GM21825 (cell line): ENCODE measurements at regions not wholly inside any gene's neighbourhood (a gene's known extent, or its start where the extent isn't known, plus 50 kb on each side); places are given as distances from the start of the nearest gene placed in this dataset.
"Not testable (repeated sequence)": the region's sequence is repeated elsewhere in the genome, so short reads cannot be mapped to it uniquely, and the experiment has no call there.

Experiments used
- ATAC-seq: cut with Tn5 transposase; IDR thresholded peaks from one replicate; pipeline ENCODE4 v1.9.1; 2021; ENCODE audit warnings: mild to moderate bottlenecking, moderate library complexity; ENCODE audit not compliant: unreplicated experiment

GRCh38 chr1:217052626-217053025 is 329.4 kb upstream of the ESRRG start:
- no peak for ATAC-seq

GRCh38 chr1:217052196-217052595 is 329.0 kb upstream of the ESRRG start:
- no peak for ATAC-seq

- ATAC-seq, result no peak
Measured at GRCh38 chr1:217049721-217050120, 326.5 kb upstream of the ESRRG start.

- ATAC-seq, result no peak
Measured at GRCh38 chr1:217049081-217049480, 325.9 kb upstream of the ESRRG start.

GRCh38 chr1:217048104-217048707 is 325.0 kb upstream of the ESRRG start:
- no peak for ATAC-seq

GRCh38 chr1:217040711-217041455 is 317.7 kb upstream of the ESRRG start:
- ATAC-seq, result no peak

- ATAC-seq, result no peak
Measured at GRCh38 chr1:217039926-217040325, 316.7 kb upstream of the ESRRG start.

GRCh38 chr1:217039139-217039538 is 315.9 kb upstream of the ESRRG start:
- not testable (repeated sequence) for ATAC-seq

- no peak for ATAC-seq
Measured at GRCh38 chr1:217036757-217037156, 313.5 kb upstream of the ESRRG start.

- ATAC-seq, result no peak
Measured at GRCh38 chr1:217032715-217033367, 309.6 kb upstream of the ESRRG start.

- ATAC-seq, result no peak
Measured at GRCh38 chr1:217029281-217030157, 306.3 kb upstream of the ESRRG start.

- ATAC-seq, result peak; percentile 93
Measured at GRCh38 chr1:217027403-217028080, 304.3 kb upstream of the ESRRG start.

GRCh38 chr1:217026531-217026930 is 303.3 kb upstream of the ESRRG start:
- ATAC-seq, result no peak

- no peak for ATAC-seq
Measured at GRCh38 chr1:217025381-217025780, 302.2 kb upstream of the ESRRG start.

GRCh38 chr1:217024911-217025310 is 301.7 kb upstream of the ESRRG start:
- no peak for ATAC-seq

- no peak for ATAC-seq
Measured at GRCh38 chr1:217021956-217022355, 298.7 kb upstream of the ESRRG start.

GRCh38 chr1:217021400-217021799 is 298.2 kb upstream of the ESRRG start:
- ATAC-seq, result no peak

- ATAC-seq, result no peak
Measured at GRCh38 chr1:217019475-217019874, 296.2 kb upstream of the ESRRG start.

GRCh38 chr1:217018648-217019047 is 295.4 kb upstream of the ESRRG start:
- ATAC-seq, result no peak

- no peak for ATAC-seq
Measured at GRCh38 chr1:217017165-217017564, 293.9 kb upstream of the ESRRG start.

- ATAC-seq, result no peak
Measured at GRCh38 chr1:217014066-217014465, 290.8 kb upstream of the ESRRG start.
